Activated CD8-positive, alpha-beta T cell treated with anti-CD3 and anti-CD28 coated beads for 36 hours (primary cell): ENCODE measurements at regions not wholly inside any gene's neighbourhood (a gene's known extent, or its start where the extent isn't known, plus 50 kb on each side); places are given as distances from the start of the nearest gene placed in this dataset.

Experiments
- ATAC-seq: fragments of 200-7000 bp; cut with Tn5 transposase; one replicate; pipeline ENCODE4 v1.10.0; 2021; ENCODE audit warnings: mild to moderate bottlenecking, moderate library complexity
- CTCF ChIA-PET: fragments of 350-600 bp; sonication (Branson Sonifier 250); formaldehyde crosslinking; loops from one replicate; lab custom pipeline; 2021; ENCODE audit warnings: antibody characterized with exemption; lab: Charles Lee
- POLR2A ChIA-PET: fragments of 350-600 bp; sonication (Branson Sonifier 250); formaldehyde crosslinking; loops from one replicate; lab custom pipeline; 2021; ENCODE audit warnings: antibody characterized with exemption; lab: Charles Lee
- DNase-seq: peaks from one replicate; pipeline ENCODE4 v3.0.0-alpha.2; 2020
- H3K27ac Mint-ChIP-seq: one replicate; pipeline ENCODE4 v1.8.0; 2021; ENCODE audit warnings: mild to moderate bottlenecking, mixed read lengths
- H3K27me3 Mint-ChIP-seq: one replicate; pipeline ENCODE4 v1.8.0; 2021; ENCODE audit warnings: mixed read lengths
- H3K36me3 Mint-ChIP-seq: one replicate; pipeline ENCODE4 v1.8.0; 2021; ENCODE audit warnings: low read depth, mixed read lengths
- H3K4me1 Mint-ChIP-seq: one replicate; pipeline ENCODE4 v1.8.0; 2021; ENCODE audit warnings: low read depth, mixed read lengths
- H3K4me3 Mint-ChIP-seq: one replicate; pipeline ENCODE4 v1.8.0; 2021; ENCODE audit warnings: mild to moderate bottlenecking, moderate library complexity, mixed read lengths
- H3K9me3 Mint-ChIP-seq: one replicate; pipeline ENCODE4 v1.8.0; 2021; ENCODE audit warnings: mixed read lengths
- intact Hi-C: fragments of 100-400 bp; cut with micrococcal nuclease; formaldehyde crosslinking; loops from one replicate; pipeline ENCODE4 v1.10.0; 2022
- TF ChIP-seq, protein P1 (sequence below): fragments of 200-600 bp; IDR thresholded peaks from one replicate; pipeline ENCODE4 v1.8.0; 2022; ENCODE audit warnings: antibody characterized with exemption, mild to moderate bottlenecking

DNA sequence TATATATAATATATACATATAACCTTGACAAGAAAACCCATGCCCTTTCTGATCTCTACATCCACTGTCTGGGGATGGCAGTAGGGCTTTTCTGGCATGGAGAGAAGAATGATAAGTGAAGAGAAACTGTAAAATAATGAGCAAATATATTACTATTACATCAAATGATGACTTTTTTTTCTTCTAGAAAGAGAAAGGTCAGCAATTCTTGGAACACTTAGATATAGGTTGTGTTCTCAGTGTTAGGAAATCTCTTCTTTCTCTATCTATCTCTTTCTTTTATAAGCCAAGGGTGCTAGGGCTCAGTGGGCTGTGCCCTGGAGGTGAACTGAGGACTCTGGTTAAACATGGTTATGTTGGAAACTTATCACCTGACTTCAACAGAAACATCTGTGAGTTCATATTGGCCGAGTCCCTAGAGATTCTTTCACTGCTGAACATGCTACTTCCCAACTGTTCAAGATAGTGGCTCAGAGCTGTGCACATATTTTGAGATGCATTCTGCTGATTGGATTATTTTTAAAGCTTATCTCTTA lies 265.1 kb downstream of the GBA3 start:
- H3K4me3 Mint-ChIP-seq, result no peak overlapping the region
- TF ChIP-seq, protein P1, sequence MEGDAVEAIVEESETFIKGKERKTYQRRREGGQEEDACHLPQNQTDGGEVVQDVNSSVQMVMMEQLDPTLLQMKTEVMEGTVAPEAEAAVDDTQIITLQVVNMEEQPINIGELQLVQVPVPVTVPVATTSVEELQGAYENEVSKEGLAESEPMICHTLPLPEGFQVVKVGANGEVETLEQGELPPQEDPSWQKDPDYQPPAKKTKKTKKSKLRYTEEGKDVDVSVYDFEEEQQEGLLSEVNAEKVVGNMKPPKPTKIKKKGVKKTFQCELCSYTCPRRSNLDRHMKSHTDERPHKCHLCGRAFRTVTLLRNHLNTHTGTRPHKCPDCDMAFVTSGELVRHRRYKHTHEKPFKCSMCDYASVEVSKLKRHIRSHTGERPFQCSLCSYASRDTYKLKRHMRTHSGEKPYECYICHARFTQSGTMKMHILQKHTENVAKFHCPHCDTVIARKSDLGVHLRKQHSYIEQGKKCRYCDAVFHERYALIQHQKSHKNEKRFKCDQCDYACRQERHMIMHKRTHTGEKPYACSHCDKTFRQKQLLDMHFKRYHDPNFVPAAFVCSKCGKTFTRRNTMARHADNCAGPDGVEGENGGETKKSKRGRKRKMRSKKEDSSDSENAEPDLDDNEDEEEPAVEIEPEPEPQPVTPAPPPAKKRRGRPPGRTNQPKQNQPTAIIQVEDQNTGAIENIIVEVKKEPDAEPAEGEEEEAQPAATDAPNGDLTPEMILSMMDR, result no peak
- no peaks in the 10 kb centered on the region for H3K36me3 Mint-ChIP-seq
- H3K27me3 Mint-ChIP-seq, result no peaks in the 10 kb centered on the region
- H3K9me3 Mint-ChIP-seq, result peaks cover 2% of the 10 kb centered on the region
- POLR2A ChIA-PET, result no interaction called here
- ATAC-seq (no peak), DNase-seq (no peak)
- intact Hi-C loops, result no loop called here
- H3K4me1 Mint-ChIP-seq, result no peaks in the 10 kb centered on the region
- CTCF ChIA-PET, result no interaction called here
- H3K27ac Mint-ChIP-seq, result no peak overlapping the region

DNA sequence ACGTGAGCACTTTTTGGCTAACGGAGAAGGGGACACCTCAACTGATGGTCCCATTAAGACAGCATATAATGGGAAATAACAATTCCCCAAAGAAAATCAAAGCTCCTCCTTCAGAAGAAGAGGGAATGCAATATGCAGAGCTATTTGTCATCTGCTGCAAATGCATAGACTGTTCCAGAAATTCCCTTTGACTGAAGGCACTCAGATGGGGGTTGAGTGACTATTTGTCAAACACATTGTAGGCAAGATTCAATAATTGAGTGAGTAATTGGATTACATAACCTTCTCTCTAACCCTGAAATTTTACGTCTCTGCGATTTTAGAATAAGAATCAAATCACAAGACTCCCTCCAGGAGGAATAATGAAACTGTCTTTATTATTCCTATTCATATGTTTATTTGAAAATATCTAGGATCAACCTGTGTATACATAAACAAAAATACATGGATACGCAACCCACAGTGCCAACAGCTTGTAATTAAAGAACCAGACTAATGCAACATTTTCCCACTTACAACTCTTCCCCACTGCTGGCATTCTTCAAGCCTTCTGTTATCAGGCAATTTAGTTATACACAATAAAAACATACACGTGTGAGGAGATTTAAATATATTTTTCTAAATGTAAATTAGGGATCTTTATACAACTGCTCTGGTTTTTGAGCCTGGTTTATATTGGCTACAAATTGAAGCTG lies 256.6 kb downstream of the GBA3 start:
- H3K4me1 Mint-ChIP-seq, result no peaks in the 10 kb centered on the region
- intact Hi-C loops, result no loop called here
- no peak overlapping the region for H3K4me3 Mint-ChIP-seq
- ChIA-PET CTCF (interaction anchor here (1.3 kb wide), 1 partner anchor 52 kb away, joined by 4 read pairs; no protein-coding TSS in a partner anchor), POLR2A (interaction anchor here (0.5 kb wide), 1 partner anchor 31 kb away, joined by 3 read pairs; no protein-coding TSS in a partner anchor)
- no peaks in the 10 kb centered on the region for H3K36me3 Mint-ChIP-seq
- no peak overlapping the region for H3K27ac Mint-ChIP-seq
- ATAC-seq (no peak), DNase-seq (no peak)
- no peaks in the 10 kb centered on the region for H3K27me3 Mint-ChIP-seq
- peaks cover 1% of the 10 kb centered on the region for H3K9me3 Mint-ChIP-seq
- TF ChIP-seq, protein P1, result no peak

DNA sequence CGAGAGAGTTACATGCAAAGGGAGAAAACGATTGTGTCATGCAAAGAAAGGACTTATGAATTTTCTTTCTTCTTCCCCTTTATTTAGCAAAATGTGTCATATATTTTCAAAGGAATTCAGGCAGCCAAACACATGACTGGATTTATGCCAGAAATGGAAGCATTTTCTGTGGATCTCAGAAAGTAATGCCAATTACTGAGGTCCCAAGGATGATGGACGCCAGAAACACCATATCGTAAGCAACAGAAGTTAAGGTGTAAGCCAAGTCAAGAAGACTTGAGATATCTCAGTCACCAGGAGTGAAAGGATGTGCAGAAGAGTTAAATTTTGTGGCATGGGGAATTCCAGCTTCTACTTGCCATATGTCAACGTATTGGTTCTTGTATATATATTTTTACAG lies 255.1 kb downstream of the GBA3 start:
- DNase-seq (no peak), ATAC-seq (no peak)
- TF ChIP-seq, protein P1, result no peak
- H3K27me3 Mint-ChIP-seq, result no peaks in the 10 kb centered on the region
- intact Hi-C loops, result no loop called here
- CTCF ChIA-PET, result no interaction called here
- peaks cover 1% of the 10 kb centered on the region for H3K9me3 Mint-ChIP-seq
- H3K4me1 Mint-ChIP-seq, result no peaks in the 10 kb centered on the region
- no peak overlapping the region for H3K4me3 Mint-ChIP-seq
- H3K27ac Mint-ChIP-seq, result no peak overlapping the region
- no peaks in the 10 kb centered on the region for H3K36me3 Mint-ChIP-seq
- POLR2A ChIA-PET, result no interaction called here

DNA sequence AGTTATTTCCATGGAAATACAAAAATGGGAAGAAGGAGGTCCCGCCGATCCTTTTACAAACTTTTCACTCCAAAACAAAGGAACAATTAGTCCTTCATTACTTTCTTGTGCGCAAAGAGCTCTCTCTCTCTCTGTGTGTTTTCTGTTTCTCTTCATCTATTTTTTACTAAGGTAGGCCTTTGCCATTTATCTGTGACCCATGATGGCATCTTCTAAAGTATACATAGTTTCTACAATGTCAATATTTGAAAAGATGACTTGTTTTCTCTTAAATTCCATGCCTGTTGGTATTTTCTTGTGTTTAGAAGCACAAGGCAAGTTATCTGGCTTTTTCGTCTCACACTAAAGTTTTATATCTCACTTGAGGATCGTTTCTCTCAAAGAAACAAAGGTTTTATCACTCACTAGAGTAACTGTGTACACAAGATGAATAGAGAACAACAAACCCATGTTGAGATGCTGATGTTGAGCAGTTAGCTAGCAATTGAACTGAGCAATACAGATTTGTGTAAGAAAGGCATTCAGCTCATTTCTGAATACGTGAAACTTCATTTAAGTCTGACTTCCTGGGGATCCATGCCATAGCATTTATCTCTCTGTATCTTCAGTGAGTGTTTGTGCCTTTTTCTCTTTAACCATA lies 250.3 kb downstream of the GBA3 start:
- Mint-ChIP-seq H3K27ac (no peak overlapping the region), H3K4me1 (no peaks in the 10 kb centered on the region), H3K36me3 (no peaks in the 10 kb centered on the region), H3K9me3 (no peaks in the 10 kb centered on the region), H3K4me3 (no peak overlapping the region), H3K27me3 (no peaks in the 10 kb centered on the region)
- TF ChIP-seq, protein P1, result no peak
- POLR2A ChIA-PET, result no interaction called here
- DNase-seq (no peak), ATAC-seq (no peak)
- CTCF ChIA-PET, result no interaction called here
- intact Hi-C loops, result no loop called here
